Activated CD4-positive, alpha-beta T cell treated with anti-CD3 and anti-CD28 coated beads for 36 hours (primary cell): ENCODE measurements at regions not wholly inside any gene's neighbourhood (a gene's known extent, or its start where the extent isn't known, plus 50 kb on each side); places are given as distances from the start of the nearest gene placed in this dataset.

Experiments
- ATAC-seq: fragments of 200-7000 bp; cut with Tn5 transposase; one replicate; pipeline ENCODE4 v1.10.0; 2021; ENCODE audit warnings: mild to moderate bottlenecking, moderate library complexity
- CTCF ChIA-PET: fragments of 350-600 bp; sonication (Branson Sonifier 250); formaldehyde crosslinking; loops from one replicate; lab custom pipeline; 2021; ENCODE audit warnings: antibody characterized with exemption; lab: Charles Lee
- POLR2A ChIA-PET: fragments of 350-600 bp; sonication (Branson Sonifier 250); formaldehyde crosslinking; loops from one replicate; lab custom pipeline; 2021; ENCODE audit warnings: antibody characterized with exemption, inconsistent platforms; lab: Charles Lee
- DNase-seq: peaks from one replicate; pipeline ENCODE4 v3.0.0-alpha.2; 2020
- H3K27ac Mint-ChIP-seq: one replicate; pipeline ENCODE4 v1.8.0; 2021; ENCODE audit warnings: mixed read lengths
- H3K27me3 Mint-ChIP-seq: one replicate; pipeline ENCODE4 v1.8.0; 2021; ENCODE audit warnings: mixed read lengths
- H3K36me3 Mint-ChIP-seq: one replicate; pipeline ENCODE4 v1.8.0; 2021; ENCODE audit warnings: low read depth, mixed read lengths
- H3K4me1 Mint-ChIP-seq: one replicate; pipeline ENCODE4 v1.8.0; 2021; ENCODE audit warnings: mixed read lengths
- H3K4me3 Mint-ChIP-seq: one replicate; pipeline ENCODE4 v1.8.0; 2021; ENCODE audit warnings: mild to moderate bottlenecking, moderate library complexity, mixed read lengths
- H3K9me3 Mint-ChIP-seq: one replicate; pipeline ENCODE4 v1.8.0; 2021; ENCODE audit warnings: low read depth, mixed read lengths
- intact Hi-C, 2 experiments: fragments of 100-400 bp; cut with DNase I in 1 of 2; cut with micrococcal nuclease in 1 of 2; formaldehyde crosslinking; loops; one replicate each; pipeline versions ENCODE4 v1.14.2 to v1.15.1; 2022 to 2024; cut with DNase I, micrococcal nuclease

DNA sequence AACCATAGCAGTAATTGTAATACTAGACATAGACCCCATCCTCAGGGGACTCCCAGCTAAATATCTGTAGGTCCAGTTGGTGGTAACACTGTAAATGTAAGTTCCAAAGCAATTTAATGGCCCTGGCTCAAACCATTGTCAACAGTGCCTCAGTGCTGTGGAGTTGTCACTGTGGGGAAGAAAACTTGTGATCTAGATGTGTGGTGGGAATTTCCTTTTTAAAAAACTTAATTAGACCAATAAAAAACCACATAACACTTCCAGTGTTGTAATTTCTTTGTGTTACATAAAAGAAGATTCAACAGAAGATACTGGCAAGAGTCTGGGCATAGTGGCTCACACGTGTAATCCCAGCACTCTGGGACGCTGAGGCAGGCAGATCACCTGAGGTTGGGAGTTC lies 138.6 kb upstream of the UMPS start:
- no peaks in the 10 kb centered on the region for H3K9me3 Mint-ChIP-seq
- CTCF ChIA-PET, result interaction anchor here (0.7 to 0.8 kb wide), 2 partner anchors 19 to 48 kb away, joined by 3 to 4 read pairs; no protein-coding TSS in a partner anchor
- intact Hi-C loops, result loop anchor here in 1 of 2 experiments (5.0 kb wide), 1 partner anchor 46 kb away; no protein-coding TSS in a partner anchor

DNA sequence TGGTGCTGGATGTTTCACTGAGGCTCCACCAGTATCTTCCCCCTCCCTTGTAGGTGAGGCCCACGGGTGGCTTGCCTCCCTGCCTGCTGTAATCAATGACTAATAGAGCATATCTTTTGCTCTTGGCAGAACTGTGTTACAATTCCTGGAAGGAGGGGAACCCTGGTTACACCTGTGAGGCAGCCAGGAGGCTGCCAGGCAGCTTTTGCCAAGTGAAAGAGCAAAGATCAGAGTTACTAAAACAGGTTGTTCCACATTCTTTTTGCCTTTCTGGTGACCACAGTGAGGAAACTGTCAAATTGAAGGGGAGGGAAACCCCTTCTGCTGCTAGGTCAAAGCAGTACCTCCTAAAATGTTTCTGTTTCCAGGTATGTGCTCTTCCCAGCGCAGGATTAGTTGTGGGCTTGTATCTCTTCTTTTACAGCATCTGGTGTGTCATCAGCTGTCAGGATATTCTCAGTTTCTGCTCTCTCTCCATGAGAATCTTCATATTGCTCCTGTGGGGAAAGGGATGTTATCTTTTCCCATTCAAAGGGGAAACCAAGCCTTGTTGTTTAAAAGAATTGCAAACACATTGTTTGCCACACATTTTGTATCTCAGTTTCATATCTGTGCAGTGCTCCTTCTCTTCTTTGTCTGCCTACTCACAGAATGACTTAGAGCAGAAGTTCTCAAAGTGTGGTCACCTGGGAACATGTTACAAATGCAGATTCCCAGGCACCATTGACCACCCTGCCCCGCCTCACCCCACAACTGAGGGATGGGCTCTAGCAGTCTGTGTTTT lies 137.4 kb upstream of the UMPS start:
- POLR2A ChIA-PET, result no interaction called here
- intact Hi-C loops, result loop anchor here (1.0 to 5.0 kb wide), 2 partner anchors 44 to 47 kb away; no protein-coding TSS in a partner anchor
- Mint-ChIP-seq H3K27me3 (peaks cover 14% of the 10 kb centered on the region), H3K4me3 (no peak overlapping the region), H3K27ac (peak overlapping the region; percentile 47), H3K9me3 (no peaks in the 10 kb centered on the region), H3K4me1 (peaks cover 33% of the 10 kb centered on the region), H3K36me3 (no peaks in the 10 kb centered on the region)
- ATAC-seq (peak; percentile 78), DNase-seq (peak; percentile 50)
- CTCF ChIA-PET, result interaction anchor here (0.7 kb wide), 1 partner anchor 295 kb away, joined by 5 read pairs; no protein-coding TSS in a partner anchor

More for the DNA sequence above, 138.6 kb upstream of the UMPS start:
- Mint-ChIP-seq H3K27me3 (peaks cover 22% of the 10 kb centered on the region), H3K27ac (no peak overlapping the region), H3K36me3 (no peaks in the 10 kb centered on the region), H3K4me1 (peaks cover 33% of the 10 kb centered on the region), H3K4me3 (no peak overlapping the region)
- POLR2A ChIA-PET, result interaction anchor here (0.5 to 0.6 kb wide), 2 partner anchors 13 to 327 kb away, joined by 3 to 4 read pairs; no protein-coding TSS in a partner anchor
- no peak for ATAC-seq
- no peak for DNase-seq

DNA sequence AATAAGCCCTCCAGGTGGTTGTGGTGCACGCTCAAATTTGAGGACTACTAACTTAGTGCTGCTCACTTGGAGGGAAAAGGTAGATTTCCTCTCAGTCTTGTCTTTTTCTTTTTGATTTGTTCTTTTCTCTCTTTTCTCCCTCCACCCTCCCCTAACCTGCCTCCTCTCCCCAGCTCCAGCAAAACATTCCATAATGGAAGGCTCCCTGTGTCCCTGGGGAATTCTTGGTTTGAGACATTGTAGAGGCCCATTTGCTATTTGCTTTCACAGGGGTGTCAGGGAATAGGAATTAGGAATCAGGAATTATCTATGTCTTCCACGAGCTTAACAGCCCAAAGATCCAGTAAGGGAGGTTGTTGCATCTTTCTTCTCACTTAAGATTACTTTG lies 136.8 kb upstream of the UMPS start:
- intact Hi-C loops, result loop anchor here (1.0 to 5.0 kb wide), 2 partner anchors 44 to 47 kb away; no protein-coding TSS in a partner anchor
- DNase-seq, result no peak
- Mint-ChIP-seq H3K9me3 (no peaks in the 10 kb centered on the region), H3K36me3 (no peaks in the 10 kb centered on the region), H3K4me1 (peaks cover 27% of the 10 kb centered on the region), H3K4me3 (no peak overlapping the region), H3K27me3 (peaks cover 10% of the 10 kb centered on the region), H3K27ac (no peak overlapping the region)
- POLR2A ChIA-PET, result no interaction called here
- ATAC-seq, result no peak
- CTCF ChIA-PET, result no interaction called here

DNA sequence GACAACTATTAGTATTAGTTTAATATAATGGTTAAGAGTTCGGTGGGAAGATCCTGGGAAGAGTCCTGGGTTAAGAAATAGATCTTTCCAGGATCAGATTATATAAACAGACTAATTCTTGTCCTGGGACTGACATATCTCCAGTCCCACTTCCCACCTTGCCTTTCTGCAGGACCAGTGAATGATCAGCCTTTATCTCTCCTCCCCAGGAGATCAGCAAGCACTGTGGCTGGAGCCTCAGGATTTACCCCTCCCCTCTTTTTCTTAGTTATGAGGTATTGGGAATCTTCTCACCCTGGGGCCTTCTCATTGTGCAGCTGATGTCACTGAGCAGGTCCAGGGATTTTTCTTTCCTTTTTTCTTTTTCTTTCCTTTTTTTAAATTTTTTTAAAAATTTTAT lies 135.7 kb upstream of the UMPS start:
- Mint-ChIP-seq H3K36me3 (no peaks in the 10 kb centered on the region), H3K4me3 (no peak overlapping the region), H3K9me3 (no peaks in the 10 kb centered on the region), H3K27ac (no peak overlapping the region), H3K4me1 (peaks cover 19% of the 10 kb centered on the region), H3K27me3 (peaks cover 7% of the 10 kb centered on the region)
- ATAC-seq (no peak), DNase-seq (no peak)
- POLR2A ChIA-PET, result no interaction called here
- CTCF ChIA-PET, result no interaction called here
- intact Hi-C loops, result loop anchor here in 1 of 2 experiments (5.0 kb wide), 1 partner anchor 43 kb away; no protein-coding TSS in a partner anchor

DNA sequence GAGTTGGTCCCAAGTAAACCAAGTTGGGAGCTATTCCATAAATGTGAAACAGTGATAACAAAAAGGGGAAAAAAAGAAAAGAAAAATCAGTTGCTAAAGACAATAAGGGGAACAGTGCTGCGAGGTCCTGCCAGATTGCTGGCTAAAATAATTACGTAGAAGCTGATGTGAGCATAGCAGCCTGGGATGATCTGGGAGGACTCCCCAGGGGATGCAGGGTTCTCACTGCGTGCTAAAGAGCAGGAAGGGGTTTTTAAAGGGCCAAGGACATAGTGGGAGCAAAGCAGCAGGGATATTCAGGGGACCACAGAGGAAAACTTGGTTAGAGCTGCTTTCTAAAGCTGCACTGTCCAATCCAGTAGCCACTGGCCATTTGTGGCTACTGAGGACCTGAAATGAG lies 133.0 kb upstream of the UMPS start:
- ATAC-seq (no peak), DNase-seq (no peak)
- POLR2A ChIA-PET, result no interaction called here
- CTCF ChIA-PET, result interaction anchor here (0.8 to 2.0 kb wide), 2 partner anchors 14 to 92 kb away, joined by 3 to 4 read pairs; no protein-coding TSS in a partner anchor
- Mint-ChIP-seq H3K27me3 (peaks cover 3% of the 10 kb centered on the region), H3K9me3 (no peaks in the 10 kb centered on the region), H3K4me1 (peaks cover 16% of the 10 kb centered on the region), H3K36me3 (no peaks in the 10 kb centered on the region), H3K27ac (no peak overlapping the region), H3K4me3 (no peak overlapping the region)
- intact Hi-C loops, result no loop called here

DNA sequence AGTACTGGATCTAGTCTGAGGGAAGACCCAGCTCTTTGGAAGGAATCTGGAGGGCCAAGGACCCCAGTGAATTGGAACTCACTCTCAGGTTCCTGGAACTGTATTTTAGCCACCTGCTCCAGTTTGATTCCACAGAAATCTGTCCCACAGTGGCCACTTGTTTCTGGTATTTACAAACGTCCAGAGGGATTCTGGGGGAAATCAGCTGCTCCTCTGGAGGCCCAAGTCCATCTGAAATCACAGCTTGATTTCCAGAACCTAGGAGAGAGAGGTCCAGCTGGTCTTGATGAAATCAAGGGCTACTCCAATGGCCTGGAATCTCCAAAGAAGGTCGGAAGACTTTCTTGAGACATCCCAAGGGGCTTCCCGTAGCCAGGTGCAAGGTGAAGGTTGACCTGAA lies 132.3 kb upstream of the UMPS start:
- CTCF ChIA-PET, result interaction anchor here (0.6 to 2.0 kb wide), 3 partner anchors 14 to 1001 kb away, joined by 3 to 4 read pairs (median 3); no protein-coding TSS in a partner anchor
- Mint-ChIP-seq H3K27ac (no peak overlapping the region), H3K9me3 (no peaks in the 10 kb centered on the region), H3K4me3 (no peak overlapping the region), H3K4me1 (peaks cover 9% of the 10 kb centered on the region), H3K36me3 (no peaks in the 10 kb centered on the region), H3K27me3 (peaks cover 3% of the 10 kb centered on the region)
- DNase-seq (no peak), ATAC-seq (no peak)
- intact Hi-C loops, result no loop called here
- POLR2A ChIA-PET, result no interaction called here

DNA sequence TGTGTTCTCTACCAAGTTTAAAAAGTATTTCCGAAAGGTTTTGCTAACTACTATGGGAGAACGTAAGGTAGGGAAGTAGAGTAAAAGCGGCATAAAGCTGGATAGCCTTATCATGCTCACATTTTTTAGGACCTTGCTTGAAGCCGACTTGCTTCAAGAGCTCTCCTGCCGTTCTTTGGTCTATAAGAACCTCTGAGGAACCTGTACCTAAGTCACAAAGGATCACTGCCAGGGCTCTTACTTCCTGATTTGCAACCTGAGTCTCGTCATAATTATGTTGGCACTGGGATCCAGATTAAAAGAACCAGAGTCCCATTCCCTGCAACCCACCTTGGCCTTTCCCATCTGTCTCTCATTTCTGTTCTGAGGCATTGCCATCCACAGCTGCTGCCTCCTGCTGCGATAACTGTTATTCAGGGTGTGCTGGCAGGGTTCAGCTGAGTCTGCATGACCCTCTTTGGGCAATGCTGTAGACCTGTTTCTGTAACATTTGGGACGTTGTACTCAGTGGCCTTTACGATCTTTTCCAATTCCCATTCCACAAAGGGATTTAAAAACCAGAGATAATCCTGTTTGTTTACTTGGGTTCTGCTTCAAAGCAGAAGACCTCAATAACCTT lies 131.0 kb upstream of the UMPS start:
- H3K4me3 Mint-ChIP-seq, result no peak overlapping the region
- DNase-seq (no peak), ATAC-seq (no peak)
- no peak overlapping the region for H3K27ac Mint-ChIP-seq
- POLR2A ChIA-PET, result no interaction called here
- intact Hi-C loops, result no loop called here
- no peaks in the 10 kb centered on the region for H3K9me3 Mint-ChIP-seq
- no peaks in the 10 kb centered on the region for H3K27me3 Mint-ChIP-seq
- no peaks in the 10 kb centered on the region for H3K4me1 Mint-ChIP-seq
- H3K36me3 Mint-ChIP-seq, result no peaks in the 10 kb centered on the region
- CTCF ChIA-PET, result no interaction called here

DNA sequence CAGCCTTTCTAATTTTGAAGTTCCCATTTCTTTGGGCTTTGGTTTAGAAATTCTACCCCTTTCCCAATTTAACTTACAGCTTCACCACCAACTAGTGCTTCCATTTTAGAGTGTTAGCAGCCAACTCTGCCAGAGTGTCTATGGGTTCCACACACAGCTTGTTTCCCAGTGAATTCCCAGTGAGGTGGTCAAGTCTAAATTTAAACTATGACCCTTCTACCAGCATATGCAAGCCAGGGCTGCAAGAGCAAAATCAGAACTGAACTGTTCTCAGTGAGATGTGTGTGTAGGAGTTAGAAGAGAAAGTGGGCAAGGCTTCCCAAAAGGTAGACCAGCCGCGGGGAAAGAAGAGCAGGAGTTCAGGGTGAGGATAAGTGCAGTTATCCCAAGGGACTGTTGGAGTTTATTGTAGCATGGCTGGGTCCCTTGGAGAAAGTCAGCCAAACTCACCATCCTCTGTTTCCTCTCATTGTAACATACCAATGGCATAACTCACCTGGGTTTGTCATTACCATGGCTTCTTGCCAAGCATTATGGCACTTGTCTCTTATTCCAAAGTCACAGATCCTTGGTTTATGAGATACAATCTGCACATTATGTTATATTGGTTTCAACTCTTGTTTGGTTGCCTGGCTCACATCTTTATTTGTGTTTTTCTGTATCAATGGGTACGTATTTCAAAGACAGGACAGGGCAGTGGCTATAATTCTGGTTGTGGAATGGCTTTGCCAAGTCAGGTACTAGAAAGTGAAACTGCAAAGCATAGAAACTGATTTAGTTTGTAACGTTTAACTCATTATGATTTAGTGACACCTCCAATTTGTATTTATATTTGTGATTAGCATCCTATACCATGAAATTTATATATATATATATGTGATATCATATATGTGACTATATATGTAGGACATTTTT lies 130.2 kb upstream of the UMPS start:
- no peaks in the 10 kb centered on the region for H3K36me3 Mint-ChIP-seq
- H3K9me3 Mint-ChIP-seq, result no peaks in the 10 kb centered on the region
- no peaks in the 10 kb centered on the region for H3K27me3 Mint-ChIP-seq
- no peak overlapping the region for H3K4me3 Mint-ChIP-seq
- POLR2A ChIA-PET, result no interaction called here
- no peak overlapping the region for H3K27ac Mint-ChIP-seq
- ATAC-seq (no peak), DNase-seq (no peak)
- intact Hi-C loops, result no loop called here
- no peaks in the 10 kb centered on the region for H3K4me1 Mint-ChIP-seq
- CTCF ChIA-PET, result interaction anchor here (1.4 kb wide), 1 partner anchor 9 kb away, joined by 3 read pairs; no protein-coding TSS in a partner anchor

DNA sequence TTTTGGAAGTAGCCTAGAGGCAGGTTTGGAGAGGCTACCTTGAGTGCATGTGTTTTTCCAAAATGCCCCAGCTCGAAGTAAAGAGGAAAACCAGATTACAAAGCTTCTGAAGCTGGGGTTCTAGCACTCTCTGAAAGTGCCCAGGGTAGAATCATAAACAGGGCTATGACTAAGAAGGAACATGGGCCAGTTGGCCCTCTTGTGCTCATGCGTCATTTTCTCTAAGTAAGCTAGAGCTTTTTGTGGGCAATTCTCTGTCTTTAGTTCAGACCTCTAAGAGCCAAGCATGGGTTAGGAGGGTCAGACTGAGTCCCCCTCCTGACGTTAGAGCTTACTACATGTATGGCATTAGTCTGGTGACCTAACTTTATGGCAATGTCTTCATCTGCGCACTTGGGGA lies 129.5 kb upstream of the UMPS start:
- CTCF ChIA-PET, result interaction anchor here (0.8 to 1.4 kb wide), 2 partner anchors 10 to 18 kb away, joined by 3 read pairs; no protein-coding TSS in a partner anchor
- intact Hi-C loops, result no loop called here
- POLR2A ChIA-PET, result no interaction called here

DNA sequence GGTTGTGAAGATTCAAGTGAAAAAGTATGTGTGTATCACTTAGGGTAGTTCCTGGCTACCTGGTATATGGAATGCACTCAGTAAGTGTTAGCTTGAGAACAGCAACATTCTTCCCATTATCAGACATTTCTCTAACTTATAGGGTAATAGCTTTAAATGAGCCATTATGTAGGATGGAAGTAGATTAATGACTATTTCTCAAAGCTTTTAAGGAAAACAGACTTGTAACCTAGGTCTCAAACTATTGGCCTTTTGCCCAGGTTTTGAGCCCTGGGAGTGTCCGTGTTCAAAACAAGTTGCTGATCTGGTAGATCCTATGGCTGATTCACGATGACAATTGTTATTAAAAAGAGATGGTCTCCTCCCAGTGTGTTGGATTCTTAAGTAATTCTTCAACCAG lies 129.1 kb upstream of the UMPS start:
- no peaks in the 10 kb centered on the region for H3K36me3 Mint-ChIP-seq
- ATAC-seq (no peak), DNase-seq (no peak)
- no peak overlapping the region for H3K4me3 Mint-ChIP-seq
- H3K4me1 Mint-ChIP-seq, result no peaks in the 10 kb centered on the region
- POLR2A ChIA-PET, result no interaction called here
- peaks cover 5% of the 10 kb centered on the region for H3K27me3 Mint-ChIP-seq
- CTCF ChIA-PET, result interaction anchor here (0.8 to 1.4 kb wide), 2 partner anchors 11 to 19 kb away, joined by 3 read pairs; no protein-coding TSS in a partner anchor
- intact Hi-C loops, result no loop called here
- no peak overlapping the region for H3K27ac Mint-ChIP-seq
- H3K9me3 Mint-ChIP-seq, result no peaks in the 10 kb centered on the region

More for the DNA sequence above, 129.5 kb upstream of the UMPS start:
- DNase-seq, result no peak
- H3K36me3 Mint-ChIP-seq, result no peaks in the 10 kb centered on the region
- no peak overlapping the region for H3K27ac Mint-ChIP-seq
- no peak for ATAC-seq
- H3K4me1 Mint-ChIP-seq, result no peaks in the 10 kb centered on the region
- no peak overlapping the region for H3K4me3 Mint-ChIP-seq
- peaks cover 2% of the 10 kb centered on the region for H3K27me3 Mint-ChIP-seq
- no peaks in the 10 kb centered on the region for H3K9me3 Mint-ChIP-seq
